ENCODE measurements at regions not wholly inside any gene's neighbourhood (a gene's known extent, or its start where the extent isn't known, plus 50 kb on each side); places are given as distances from the start of the nearest gene placed in this dataset.

DNA sequence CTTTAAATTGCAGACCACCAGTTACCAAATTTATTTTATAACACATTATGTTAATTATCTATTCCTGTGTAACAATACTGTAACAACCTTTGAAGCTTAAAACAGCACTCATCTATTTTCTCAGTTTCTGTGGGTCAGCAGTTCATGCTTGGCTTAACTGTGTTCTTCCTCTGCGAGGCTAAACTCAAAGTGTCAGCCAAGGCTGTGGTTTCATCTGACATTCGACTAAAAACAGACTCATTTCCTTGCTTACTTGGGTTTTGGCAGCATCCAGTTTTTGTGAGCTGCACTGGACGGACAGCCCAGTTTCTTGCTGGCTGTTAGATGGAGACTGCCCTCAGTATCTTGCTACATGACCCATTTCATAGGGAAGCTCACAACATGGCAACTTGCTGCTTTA lies 247.3 kb upstream of the KCNH8 start:
- Histone ChIP-seq H3K27me3 (replicated peaks in 1 of 7) (no peaks in the 10 kb centered on the region), H3K9me3 (no peaks in the 10 kb centered on the region), H3K4me1 (peaks cover 0 to 12% (median 0%) of the 10 kb centered on the region in 6 donors), H3K36me3 (no peaks in the 10 kb centered on the region), H3K4me3 (no peak overlapping the region), H3K27ac (no peak overlapping the region)
- 6 to 14% (median 8%) methylated on average over 3 of the region's 3 CpGs for WGBS, 5 donors
- DNase-seq, result no peak
- intact Hi-C loops (cut with DNase I; ENCODE audit: low total_unique reads), result no loop called here
- TF ChIP-seq POLR2AphosphoS5 (IDR thresholded peaks at IDR 0.05) (no peak), POLR2A (IDR thresholded peaks at IDR 0.05) (no peak)
- TF ChIP-seq, protein P1, sequence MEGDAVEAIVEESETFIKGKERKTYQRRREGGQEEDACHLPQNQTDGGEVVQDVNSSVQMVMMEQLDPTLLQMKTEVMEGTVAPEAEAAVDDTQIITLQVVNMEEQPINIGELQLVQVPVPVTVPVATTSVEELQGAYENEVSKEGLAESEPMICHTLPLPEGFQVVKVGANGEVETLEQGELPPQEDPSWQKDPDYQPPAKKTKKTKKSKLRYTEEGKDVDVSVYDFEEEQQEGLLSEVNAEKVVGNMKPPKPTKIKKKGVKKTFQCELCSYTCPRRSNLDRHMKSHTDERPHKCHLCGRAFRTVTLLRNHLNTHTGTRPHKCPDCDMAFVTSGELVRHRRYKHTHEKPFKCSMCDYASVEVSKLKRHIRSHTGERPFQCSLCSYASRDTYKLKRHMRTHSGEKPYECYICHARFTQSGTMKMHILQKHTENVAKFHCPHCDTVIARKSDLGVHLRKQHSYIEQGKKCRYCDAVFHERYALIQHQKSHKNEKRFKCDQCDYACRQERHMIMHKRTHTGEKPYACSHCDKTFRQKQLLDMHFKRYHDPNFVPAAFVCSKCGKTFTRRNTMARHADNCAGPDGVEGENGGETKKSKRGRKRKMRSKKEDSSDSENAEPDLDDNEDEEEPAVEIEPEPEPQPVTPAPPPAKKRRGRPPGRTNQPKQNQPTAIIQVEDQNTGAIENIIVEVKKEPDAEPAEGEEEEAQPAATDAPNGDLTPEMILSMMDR (IDR thresholded peaks at IDR 0.05 in 8 of 11, conservative IDR thresholded peaks at IDR 0.05 in 3 of 11), result no peak

DNA sequence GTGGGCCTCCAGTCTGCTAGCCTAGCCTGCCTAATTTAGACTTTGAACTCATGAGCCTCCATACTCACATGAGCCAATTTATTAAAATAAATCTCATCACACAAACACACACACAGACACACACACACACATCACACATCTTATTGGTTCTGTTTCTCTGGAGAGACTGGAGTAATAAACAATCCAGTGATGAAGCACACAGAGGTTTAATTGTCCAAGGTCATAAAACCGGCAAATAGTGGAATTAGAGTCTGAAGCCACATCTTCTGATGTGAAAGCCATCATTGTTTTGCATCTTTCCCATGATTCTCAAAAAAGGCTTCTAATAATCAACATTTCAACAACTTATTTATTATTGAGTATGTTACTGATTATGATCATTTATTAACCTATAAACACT lies 249.4 kb upstream of the KCNH8 start:
- H3K4me1 ChIP-seq, result peaks cover 0 to 12% (median 0%) of the 10 kb centered on the region in 6 donors
- no peaks in the 10 kb centered on the region for H3K36me3 ChIP-seq
- H3K4me3 ChIP-seq, result no peak overlapping the region
- no peaks in the 10 kb centered on the region for H3K27me3 ChIP-seq (replicated peaks in 1 of 7)
- intact Hi-C loops (cut with DNase I; ENCODE audit: low total_unique reads), result no loop called here
- no peak overlapping the region for H3K27ac ChIP-seq
- TF ChIP-seq POLR2A (IDR thresholded peaks at IDR 0.05) (no peak), POLR2AphosphoS5 (IDR thresholded peaks at IDR 0.05) (no peak)
- TF ChIP-seq, protein P1 (IDR thresholded peaks at IDR 0.05 in 8 of 11, conservative IDR thresholded peaks at IDR 0.05 in 3 of 11), result no peak
- no peaks in the 10 kb centered on the region for H3K9me3 ChIP-seq
- no peak for DNase-seq
- 79 to 94% (median 92%) methylated on average over 1 of the region's 1 CpG for WGBS, 5 donors

DNA sequence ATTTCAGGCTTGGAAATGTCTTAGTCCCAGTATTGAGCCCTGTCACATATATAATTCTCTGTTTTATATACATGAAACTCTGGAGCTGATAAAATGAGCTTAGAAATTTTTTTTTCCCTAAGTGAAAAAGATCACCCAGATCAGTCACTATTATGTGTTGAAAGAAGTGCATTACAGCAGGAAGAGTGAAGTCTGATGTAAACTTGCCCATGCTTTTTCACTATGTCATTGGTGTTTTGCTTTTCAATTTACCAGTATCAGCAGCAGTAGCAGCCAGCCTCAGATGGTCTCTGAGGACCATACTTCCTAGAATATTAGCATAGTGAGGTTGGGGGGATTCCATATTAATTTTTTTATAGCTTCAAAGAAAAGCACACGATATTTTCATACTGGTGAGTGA lies 255.6 kb upstream of the KCNH8 start:
- Histone ChIP-seq H3K4me1 (no peaks in the 10 kb centered on the region), H3K27ac (no peak overlapping the region), H3K36me3 (no peaks in the 10 kb centered on the region), H3K4me3 (no peak overlapping the region), H3K27me3 (replicated peaks in 1 of 7) (peaks cover 0 to 10% (median 0%) of the 10 kb centered on the region in 7 donors), H3K9me3 (no peaks in the 10 kb centered on the region)
- TF ChIP-seq POLR2A (IDR thresholded peaks at IDR 0.05) (no peak), POLR2AphosphoS5 (IDR thresholded peaks at IDR 0.05) (no peak)
- TF ChIP-seq, protein P1 (IDR thresholded peaks at IDR 0.05 in 8 of 11, conservative IDR thresholded peaks at IDR 0.05 in 3 of 11), result no peak
- intact Hi-C loops (cut with DNase I; ENCODE audit: low total_unique reads), result no loop called here
- no peak for DNase-seq
- 53 to 65% (median 55%) methylated on average over 1 of the region's 1 CpG for WGBS, 5 donors

DNA sequence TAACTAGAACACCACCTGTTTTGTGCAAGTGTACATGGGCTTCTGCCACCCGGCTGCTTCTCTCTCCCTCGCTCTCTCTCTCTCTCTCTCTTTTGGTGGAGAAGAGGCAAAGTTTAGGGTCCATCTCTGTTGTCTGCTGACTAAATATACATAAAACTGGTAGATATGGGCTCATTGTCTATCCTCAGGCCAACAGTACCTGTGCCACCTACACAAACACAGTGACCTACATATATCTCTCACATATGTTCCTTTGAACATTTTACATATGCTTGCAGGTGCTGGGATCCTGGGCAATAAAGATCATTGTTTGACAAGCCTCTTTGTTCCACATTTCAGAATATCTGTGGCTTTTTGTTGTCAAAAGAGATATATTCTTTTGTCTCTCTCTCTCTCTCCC lies 256.3 kb upstream of the KCNH8 start:
- Histone ChIP-seq H3K36me3 (no peaks in the 10 kb centered on the region), H3K27me3 (replicated peaks in 1 of 7) (peaks cover 0 to 10% (median 0%) of the 10 kb centered on the region in 7 donors), H3K9me3 (no peaks in the 10 kb centered on the region), H3K27ac (no peak overlapping the region), H3K4me1 (no peaks in the 10 kb centered on the region), H3K4me3 (no peak overlapping the region)
- 63 to 82% (median 67%) methylated on average over 2 of the region's 2 CpGs for WGBS, 5 donors
- DNase-seq, result no peak
- intact Hi-C loops (cut with DNase I; ENCODE audit: low total_unique reads), result no loop called here
- no peak for TF ChIP-seq POLR2AphosphoS5 (IDR thresholded peaks at IDR 0.05)
- TF ChIP-seq, protein P1 (IDR thresholded peaks at IDR 0.05 in 8 of 11, conservative IDR thresholded peaks at IDR 0.05 in 3 of 11), result no peak
- no peak for TF ChIP-seq POLR2A (IDR thresholded peaks at IDR 0.05)

Measured in spleen (tissue), 11 donors.